ENCODE measurements at regions not wholly inside any gene's neighbourhood (a gene's known extent, or its start where the extent isn't known, plus 50 kb on each side); places are given as distances from the start of the nearest gene placed in this dataset.

- no peak for TF ChIP-seq POLR2A (IDR thresholded peaks at IDR 0.05)
- no peak for TF ChIP-seq CTCF (IDR thresholded peaks at IDR 0.05)
Measured at GRCh38 chr10:2871673-2872219, 195.6 kb upstream of the PFKP start.
